Tibial artery (tissue), 4 donors: ENCODE measurements at regions not wholly inside any gene's neighbourhood (a gene's known extent, or its start where the extent isn't known, plus 50 kb on each side); places are given as distances from the start of the nearest gene placed in this dataset.

Experiments used
- DNase-seq, 2 donors: peaks; one replicate each; pipeline ENCODE4 v3.0.0-alpha.2; 2019
- H3K27ac ChIP-seq, 2 donors: fragments of 200-600 bp; sonication (generic) in 1 of 2; 1 replicate in 1 of 2; 2 replicates in 1 of 2; pipeline ENCODE4 v1.5.1; 2018 to 2019; ENCODE audit warnings: mild to moderate bottlenecking in 1 of 2
- H3K27me3 ChIP-seq, 2 donors: fragments of 200-600 bp; sonication (generic) in 1 of 2; one replicate each; pipeline versions ENCODE4 v1.5.1 to v1.6.0; 2016 to 2019
- H3K36me3 ChIP-seq, 3 donors: fragments of 200-600 bp; sonication (generic) in 2 of 3; one replicate each; pipeline ENCODE4 v1.5.1; 2016 to 2019; ENCODE audit warnings: mild to moderate bottlenecking in 2 of 3
- H3K4me1 ChIP-seq, 4 donors: fragments of 200-600 bp; sonication (generic) in 2 of 4; 1 replicate in 3 of 4; 2 replicates in 1 of 4; pipeline ENCODE4 v1.5.1; 2016 to 2019
- H3K4me3 ChIP-seq, 2 donors: fragments of 200-600 bp; sonication (generic) in 1 of 2; 1 replicate in 1 of 2; 2 replicates in 1 of 2; pipeline ENCODE4 v1.5.1; 2018 to 2019; ENCODE audit warnings: mild to moderate bottlenecking in 2 of 2
- H3K9me3 ChIP-seq, 3 donors: fragments of 200-600 bp; sonication (generic) in 1 of 3; one replicate each; pipeline ENCODE4 v1.5.1; 2016 to 2019
- CTCF ChIP-seq, 2 experiments: fragments of 200-600 bp in 1 of 2; fragments of 450-650 bp in 1 of 2; IDR thresholded peaks; one replicate each; pipeline ENCODE4 v1.5.1; 2017 to 2019; ENCODE audit warnings: antibody characterized with exemption in 2 of 2, mild to moderate bottlenecking in 1 of 2, moderate library complexity in 1 of 2
- intact Hi-C: fragments of 100-400 bp; cut with DNase I; formaldehyde crosslinking; loops from one replicate; pipeline ENCODE4 v1.15.0; 2023; ENCODE audit warnings: low total_unique reads

DNA sequence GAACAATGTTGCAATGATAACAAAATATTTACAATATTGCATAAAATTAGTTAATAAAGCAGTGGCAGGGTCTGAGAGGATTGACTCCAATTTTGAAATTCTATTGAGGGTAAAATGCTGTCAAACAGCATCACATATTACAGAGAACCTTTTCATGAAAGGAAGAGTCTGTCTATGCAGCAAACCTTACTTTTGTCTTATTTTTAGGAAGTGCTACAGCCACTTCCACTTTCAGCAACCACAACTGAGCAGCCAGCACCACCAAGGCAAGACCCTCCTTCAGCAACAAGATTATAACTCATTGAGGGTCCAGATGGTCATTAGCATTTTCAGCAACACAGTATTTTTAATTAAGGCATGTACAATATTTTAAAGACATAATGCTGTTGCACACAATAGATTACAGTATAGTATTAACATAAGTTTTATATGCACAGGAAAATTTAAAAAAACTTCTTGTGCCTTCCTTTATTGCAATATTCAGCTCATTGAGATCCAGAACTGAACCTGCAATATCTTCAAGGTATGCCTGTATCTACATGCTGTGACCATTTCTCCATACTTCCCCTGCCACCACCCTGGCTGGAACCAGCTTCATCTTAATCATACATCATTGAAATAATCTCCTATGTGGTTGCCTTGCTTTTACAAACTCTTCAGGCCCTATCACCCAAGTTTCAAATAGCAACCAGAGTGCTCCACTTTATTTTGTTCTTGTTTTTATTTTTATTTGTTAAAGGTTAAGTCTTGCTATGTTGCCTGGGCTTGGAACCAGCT, 711.2 kb downstream of the KCNA4 start:
- H3K27ac ChIP-seq: no peak overlapping the region
- intact Hi-C loops: no loop called here
- H3K4me1 ChIP-seq: peaks cover 0 to 34% (median 2%) of the 10 kb centered on the region in 4 donors
- H3K4me3 ChIP-seq: no peak overlapping the region
- DNase-seq: no peak
- no peak for TF ChIP-seq CTCF (IDR thresholded peaks at IDR 0.05)
- no peaks in the 10 kb centered on the region for H3K36me3 ChIP-seq
- no peaks in the 10 kb centered on the region for H3K27me3 ChIP-seq
- H3K9me3 ChIP-seq: no peaks in the 10 kb centered on the region

GRCh38 chr11:29300420-29300819, 716.4 kb downstream of the KCNA4 start:
- H3K27me3 ChIP-seq: no peaks in the 10 kb centered on the region
- H3K9me3 ChIP-seq: no peaks in the 10 kb centered on the region
- intact Hi-C loops: no loop called here
- no peak for TF ChIP-seq CTCF (IDR thresholded peaks at IDR 0.05)
- H3K27ac ChIP-seq: no peak overlapping the region
- H3K4me3 ChIP-seq: no peak overlapping the region
- H3K36me3 ChIP-seq: no peaks in the 10 kb centered on the region
- H3K4me1 ChIP-seq: peaks cover 0 to 11% (median 0%) of the 10 kb centered on the region in 4 donors
- DNase-seq: no peak

DNA sequence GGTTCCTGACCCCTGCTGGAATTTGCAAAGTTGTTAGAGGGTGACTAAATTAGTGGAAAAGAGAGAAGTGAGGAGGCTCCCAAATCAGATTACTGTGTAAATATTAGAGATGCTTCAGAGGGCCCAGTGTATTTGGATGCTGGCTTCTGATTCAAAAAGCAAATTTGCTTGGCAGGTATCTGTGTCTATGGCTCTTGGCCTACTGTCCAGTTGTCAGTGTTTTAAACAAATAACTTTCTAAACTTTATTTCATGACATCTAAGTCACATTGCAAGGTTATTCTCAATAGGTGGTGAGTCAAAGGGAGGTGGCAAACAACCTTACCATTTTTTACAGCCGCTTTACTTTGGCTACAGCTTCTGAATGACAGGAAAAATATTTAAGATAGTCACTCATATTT, 720.1 kb downstream of the KCNA4 start:
- no peak for TF ChIP-seq CTCF (IDR thresholded peaks at IDR 0.05)
- H3K27me3 ChIP-seq: no peaks in the 10 kb centered on the region
- peaks cover 0 to 11% (median 0%) of the 10 kb centered on the region in 4 donors for H3K4me1 ChIP-seq
- H3K9me3 ChIP-seq: no peaks in the 10 kb centered on the region
- no peak overlapping the region for H3K4me3 ChIP-seq
- H3K27ac ChIP-seq: no peak overlapping the region
- H3K36me3 ChIP-seq: no peaks in the 10 kb centered on the region
- no peak for DNase-seq
- intact Hi-C loops: no loop called here

GRCh38 chr11:29293825-29294224, 723.0 kb downstream of the KCNA4 start:
- no peaks in the 10 kb centered on the region for H3K9me3 ChIP-seq
- H3K27me3 ChIP-seq: no peaks in the 10 kb centered on the region
- no peak for DNase-seq
- no peak overlapping the region for H3K4me3 ChIP-seq
- no peak overlapping the region for H3K27ac ChIP-seq
- no peaks in the 10 kb centered on the region for H3K36me3 ChIP-seq
- no peaks in the 10 kb centered on the region for H3K4me1 ChIP-seq
- intact Hi-C loops: no loop called here
- TF ChIP-seq CTCF (IDR thresholded peaks at IDR 0.05): no peak

DNA sequence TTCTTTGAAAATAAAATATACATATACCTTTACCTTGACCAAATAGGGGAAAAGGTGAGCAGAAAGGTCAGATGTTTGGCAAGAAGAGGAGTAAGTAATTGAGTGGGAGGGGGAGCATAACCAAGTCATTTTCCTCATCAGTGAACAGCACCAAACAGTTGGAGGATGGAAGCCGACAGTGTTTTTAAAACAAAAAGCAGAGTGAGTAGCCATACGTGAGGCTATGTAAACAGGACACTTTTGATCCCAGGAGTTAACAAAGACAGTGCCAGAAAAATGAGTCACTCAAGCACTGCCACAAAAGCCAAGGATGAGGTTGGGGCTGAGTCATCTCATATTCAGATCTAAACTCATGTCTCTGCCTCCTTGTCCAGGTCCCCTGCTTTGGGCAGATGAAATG, 734.7 kb downstream of the KCNA4 start:
- Histone ChIP-seq H3K4me3 (no peak overlapping the region), H3K9me3 (no peaks in the 10 kb centered on the region), H3K36me3 (no peaks in the 10 kb centered on the region), H3K4me1 (peaks cover 0 to 4% (median 2%) of the 10 kb centered on the region in 4 donors), H3K27ac (no peak overlapping the region), H3K27me3 (no peaks in the 10 kb centered on the region)
- intact Hi-C loops: no loop called here
- TF ChIP-seq CTCF (IDR thresholded peaks at IDR 0.05): no peak
- DNase-seq: no peak
